Hypothalamus (tissue), 51 donors: ENCODE measurements at regions not wholly inside any gene's neighbourhood (a gene's known extent, or its start where the extent isn't known, plus 50 kb on each side); places are given as distances from the start of the nearest gene placed in this dataset.
A peak's percentile ranks its signal among the peaks of the same experiment; 100 is the strongest.

Source experiments
- DNase-seq, 51 donors: peaks; one replicate each; lab custom pipeline; 2025; lab: John Stamatoyannopoulos, UW

- no peak for DNase-seq
Observed at GRCh38 chr20:19807946-19808330, 49.9 kb downstream of the RIN2 start.

GRCh38 chr20:19808498-19808897 lies 50.4 kb downstream of the RIN2 start:
- DNase-seq, result no peak

DNA sequence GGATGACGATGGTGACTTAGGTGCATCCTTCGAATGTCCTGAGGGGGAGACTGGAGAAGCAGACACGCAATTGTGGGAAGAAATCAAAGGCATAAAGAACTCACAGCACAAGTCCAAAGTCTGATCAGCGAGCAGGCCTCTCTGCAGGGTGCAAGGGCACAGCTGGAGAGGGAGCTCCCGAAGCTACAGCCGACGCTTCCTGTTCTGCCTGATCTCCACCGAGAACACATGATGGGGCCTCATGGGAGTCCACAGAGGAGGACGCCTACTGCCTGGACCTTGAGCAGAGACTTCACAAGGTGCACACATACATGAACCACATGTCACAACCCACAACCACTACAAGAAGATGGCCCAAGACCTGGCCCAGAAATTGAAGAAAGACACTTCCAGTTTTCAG lies 51.4 kb downstream of the RIN2 start:
- no peak for DNase-seq

DNA sequence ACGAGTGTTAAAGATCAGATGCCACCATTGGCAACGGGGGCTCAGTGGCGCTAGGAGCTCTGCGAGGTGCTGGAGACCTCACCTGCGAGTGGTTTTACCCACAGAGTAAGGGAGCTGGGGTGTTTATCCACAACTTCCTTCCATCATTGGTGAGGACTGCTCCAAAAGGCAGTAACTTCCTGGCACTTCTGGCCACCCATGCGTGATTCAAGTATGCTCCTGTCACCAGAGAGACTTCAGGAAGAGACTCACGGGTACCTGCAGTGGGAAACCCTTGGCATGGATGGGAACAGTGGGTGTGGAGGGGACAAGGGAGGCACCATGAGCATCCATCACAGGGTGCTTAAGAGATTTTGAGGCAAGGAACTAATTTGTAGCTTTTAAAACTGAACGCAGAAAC lies 53.2 kb downstream of the RIN2 start:
- no peak for DNase-seq

GRCh38 chr20:19812056-19812455 lies 54.0 kb downstream of the RIN2 start:
- no peak for DNase-seq

DNA sequence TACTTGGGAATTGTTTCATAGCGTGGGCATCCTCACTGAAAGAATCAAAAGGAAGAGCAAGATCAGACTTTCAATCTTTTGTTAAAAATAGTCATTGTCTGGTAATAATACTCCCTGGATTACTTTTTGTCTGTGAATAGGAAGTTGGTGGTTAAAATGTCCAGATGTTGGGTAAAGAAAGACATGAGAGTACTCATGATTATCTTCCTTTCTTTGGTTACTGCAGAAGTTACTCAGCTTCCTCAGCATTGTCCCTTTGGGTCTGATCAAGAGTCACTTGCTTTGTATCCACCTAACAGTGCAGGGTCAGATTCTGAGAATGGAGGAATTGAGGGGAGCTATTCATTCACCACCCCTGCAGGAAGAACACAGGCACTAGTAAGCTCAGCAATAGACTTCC lies 54.6 kb downstream of the RIN2 start:
- no peak for DNase-seq

GRCh38 chr20:19813846-19814640 lies 56.0 kb downstream of the RIN2 start:
- no peak for DNase-seq

GRCh38 chr20:19815553-19815991 lies 57.5 kb downstream of the RIN2 start:
- peak in 3 of 51 donors; percentile 8 to 12 (median 9) for DNase-seq

GRCh38 chr20:19816386-19816785 lies 58.3 kb downstream of the RIN2 start:
- DNase-seq, result no peak

- DNase-seq, result no peak
Observed at GRCh38 chr20:19817017-19817416, 59.0 kb downstream of the RIN2 start.

DNA sequence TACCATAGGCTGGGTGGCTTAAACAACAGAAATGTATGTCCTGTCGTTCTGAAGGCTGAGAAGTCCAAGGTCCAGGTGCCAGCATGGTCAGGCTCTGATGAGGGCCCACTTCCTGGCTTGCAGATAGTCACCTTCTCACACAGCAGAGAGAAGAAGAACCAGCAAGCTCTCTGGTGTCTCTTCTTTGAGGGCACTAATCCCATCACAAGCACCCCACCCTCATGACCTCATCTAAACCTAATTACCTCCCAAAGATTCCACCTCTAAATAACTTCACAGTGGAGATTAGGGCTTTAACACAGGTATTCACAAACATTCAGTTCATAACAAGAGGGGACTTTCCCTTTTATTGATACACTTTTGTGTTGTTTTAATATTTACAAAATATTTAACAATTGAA lies 61.1 kb downstream of the RIN2 start:
- DNase-seq, result no peak

DNA sequence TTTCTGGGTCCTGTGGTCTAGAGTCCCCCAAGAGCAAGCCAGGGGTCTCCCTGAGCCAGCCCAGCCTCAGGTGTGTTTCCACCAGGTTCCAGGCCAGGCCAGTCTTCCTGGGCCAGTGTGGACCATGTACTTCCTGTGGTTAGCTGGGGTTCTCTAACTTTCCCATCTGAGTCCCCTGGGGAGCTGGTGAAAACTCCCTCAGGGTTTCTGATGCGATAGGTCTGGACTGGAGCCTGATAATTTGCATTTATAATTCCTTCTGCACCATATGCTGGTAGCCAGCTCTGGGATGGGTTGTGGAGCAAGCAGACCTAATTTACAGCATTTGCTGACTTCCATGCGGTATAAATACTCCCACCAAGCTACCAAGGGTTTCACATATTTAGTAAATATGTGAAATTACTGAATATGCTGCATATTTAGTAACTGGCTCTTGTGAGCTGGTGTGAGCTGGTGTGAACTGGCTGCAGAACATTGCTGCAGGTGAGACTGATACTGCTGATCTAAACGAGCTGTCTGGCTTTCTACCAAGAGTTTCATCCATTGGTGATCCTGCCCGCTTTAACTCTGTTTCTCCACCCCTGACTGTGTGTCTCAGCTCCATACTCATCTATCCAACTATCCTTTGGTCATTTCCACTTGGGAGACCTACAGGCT lies 62.6 kb downstream of the RIN2 start:
- DNase-seq, result no peak

DNA sequence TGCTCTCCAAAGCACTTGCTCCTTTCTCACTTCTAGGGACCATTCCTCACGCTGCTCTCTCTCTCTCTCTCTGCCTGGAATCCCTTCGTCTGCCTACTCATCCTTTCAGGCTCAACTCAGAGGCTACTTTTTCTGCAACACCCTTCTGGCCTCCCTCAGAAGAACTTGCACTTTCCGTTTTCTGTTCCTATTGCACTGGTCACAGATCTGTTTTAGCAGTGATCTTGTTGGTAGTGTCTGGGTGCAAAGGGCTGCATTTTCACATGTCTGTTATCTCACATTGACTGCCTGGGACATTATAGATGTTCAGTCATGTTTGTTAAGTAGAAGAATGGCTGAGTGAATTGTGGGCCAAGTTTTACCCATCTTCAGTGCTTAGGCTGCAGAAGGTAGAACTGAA lies 63.5 kb downstream of the RIN2 start:
- no peak for DNase-seq

DNA sequence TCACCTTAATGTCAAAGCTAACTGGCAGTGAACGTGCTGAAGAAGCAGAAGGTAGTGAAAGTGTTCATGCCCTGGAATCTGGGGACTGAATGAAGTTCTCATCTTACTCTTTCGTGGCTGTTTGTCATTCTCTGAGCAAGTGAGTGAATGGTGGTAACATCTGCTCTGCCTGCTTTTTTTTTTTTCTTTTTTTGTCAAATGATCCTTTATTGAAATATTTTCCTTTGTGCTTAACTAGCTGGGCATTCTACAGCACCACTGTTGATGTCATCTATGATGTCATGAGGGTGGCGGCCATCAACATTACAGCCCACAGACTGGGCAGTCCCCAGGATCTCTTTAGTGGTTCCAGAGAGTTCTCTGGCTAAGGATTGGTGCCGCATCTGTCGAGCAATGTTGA lies 65.2 kb downstream of the RIN2 start:
- DNase-seq, result no peak

GRCh38 chr20:19823971-19824370 lies 65.9 kb downstream of the RIN2 start:
- no peak for DNase-seq

GRCh38 chr20:19824861-19825260 lies 66.8 kb downstream of the RIN2 start:
- DNase-seq, result no peak

GRCh38 chr20:19826179-19826914 lies 68.3 kb downstream of the RIN2 start:
- DNase-seq, result no peak

- DNase-seq, result no peak
Observed at GRCh38 chr20:19827818-19828217, 69.8 kb downstream of the RIN2 start.

- peak in 4 of 51 donors; percentile 9 to 22 (median 18) for DNase-seq
Observed at GRCh38 chr20:19828232-19828631, 70.2 kb downstream of the RIN2 start.

GRCh38 chr20:19830211-19830785 lies 72.2 kb downstream of the RIN2 start:
- no peak for DNase-seq

GRCh38 chr20:19832875-19833274 lies 74.8 kb downstream of the RIN2 start:
- DNase-seq, result no peak
